HG03103 (cell line): ENCODE measurements at regions not wholly inside any gene's neighbourhood (a gene's known extent, or its start where the extent isn't known, plus 50 kb on each side); places are given as distances from the start of the nearest gene placed in this dataset.
"Not testable (repeated sequence)": the region's sequence is repeated elsewhere in the genome, so short reads cannot be mapped to it uniquely, and the experiment has no call there.

ENCODE experiments used
- ATAC-seq: cut with Tn5 transposase; IDR thresholded peaks from one replicate; pipeline ENCODE4 v1.9.1; 2021; ENCODE audit warnings: low read depth; ENCODE audit not compliant: unreplicated experiment

DNA sequence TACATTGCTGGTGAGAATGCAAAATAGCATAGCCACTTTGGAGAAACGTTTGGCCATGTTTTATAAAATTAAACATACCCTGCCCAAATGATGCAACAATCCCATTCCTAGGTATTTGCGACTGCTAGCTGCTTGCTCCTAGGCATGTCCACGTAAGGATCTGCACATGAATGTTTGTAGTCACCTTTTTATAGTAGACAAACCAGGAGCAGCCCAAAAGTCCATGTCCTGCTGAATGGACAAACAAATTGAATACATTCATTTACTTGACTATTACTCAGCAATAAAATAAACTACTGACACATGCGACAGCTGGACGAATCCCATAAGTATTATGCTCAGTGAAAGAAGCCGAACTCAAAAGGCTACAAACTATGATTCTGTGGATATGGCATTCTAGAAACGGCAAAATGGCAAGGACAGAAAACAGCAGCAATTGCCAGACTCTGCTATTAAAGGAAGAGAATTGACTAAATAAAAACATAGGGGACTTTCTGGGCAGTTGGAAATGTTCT, 161.9 kb upstream of the GALNT2 start:
- no peak for ATAC-seq

DNA sequence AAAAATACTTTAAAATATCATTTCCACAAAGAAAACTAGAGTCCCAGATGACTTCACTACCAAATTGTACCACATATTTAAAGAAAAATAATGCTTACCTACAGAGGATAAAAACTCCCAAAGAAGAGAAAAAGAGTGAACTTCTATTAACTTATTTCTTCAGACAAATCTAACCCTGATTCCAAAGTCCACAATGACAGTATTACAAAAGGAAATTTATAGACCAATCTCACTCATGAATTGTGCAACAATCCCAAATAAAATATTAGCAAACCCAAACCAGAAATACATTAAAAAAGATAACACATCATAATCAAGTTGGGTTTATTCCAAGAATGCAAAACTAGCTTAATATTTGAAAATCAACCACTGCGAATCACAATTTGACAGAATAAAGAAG, 161.4 kb upstream of the GALNT2 start:
- no peak for ATAC-seq

DNA sequence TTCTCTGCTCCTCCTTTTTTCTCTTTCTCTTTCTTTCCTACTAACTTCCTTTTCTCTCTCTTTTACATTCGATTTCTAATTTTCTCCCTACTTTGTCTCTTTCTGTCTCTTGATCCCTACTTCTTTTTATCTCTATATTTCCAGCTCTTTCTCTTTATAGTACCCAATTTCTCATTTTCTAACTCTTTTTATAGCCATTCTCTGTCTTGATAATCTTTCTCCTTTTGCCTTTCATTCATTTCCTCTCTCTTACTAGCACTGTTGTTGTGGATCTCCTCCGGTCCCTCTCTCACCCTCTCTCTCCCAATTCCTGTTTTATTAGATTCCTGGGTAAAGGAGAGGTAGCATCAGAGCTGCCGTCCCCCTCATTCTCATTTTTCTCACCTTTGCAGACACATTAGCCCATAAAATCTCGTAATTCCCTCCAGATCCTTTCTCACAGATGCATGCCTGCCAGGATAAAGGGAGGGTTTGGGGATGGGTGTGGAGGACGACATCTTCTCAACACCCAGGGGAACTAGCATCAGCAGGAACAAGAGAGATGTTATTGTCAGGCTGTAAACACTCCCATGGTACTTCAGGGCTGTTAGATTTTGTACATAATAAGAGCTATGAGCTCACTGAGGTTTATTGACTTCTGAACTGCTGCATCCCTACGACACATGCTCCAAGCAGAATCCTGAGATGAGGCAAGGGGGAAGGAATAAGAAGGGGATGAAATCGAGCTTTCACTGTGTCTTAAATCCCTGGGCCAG, 159.0 kb upstream of the GALNT2 start:
- no peak for ATAC-seq

DNA sequence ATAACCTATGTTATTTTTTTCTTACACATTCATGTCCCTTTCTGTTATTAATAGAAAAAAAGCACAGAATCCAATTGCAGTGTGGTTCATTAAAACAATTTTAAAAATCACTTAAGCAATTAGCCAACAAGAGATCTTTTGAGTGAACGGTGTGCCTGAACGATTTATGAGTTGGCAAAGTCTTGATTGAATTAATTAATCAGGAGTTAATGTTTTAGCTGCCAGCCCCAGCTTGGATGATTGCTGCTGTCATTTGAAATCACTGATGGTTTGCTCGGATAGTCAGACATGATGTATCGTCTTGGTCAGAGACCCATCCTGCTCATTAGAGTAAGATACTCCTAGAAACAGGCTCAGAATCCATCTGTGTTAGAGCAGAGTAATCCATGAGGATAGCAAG, 158.3 kb upstream of the GALNT2 start:
- ATAC-seq: no peak

DNA sequence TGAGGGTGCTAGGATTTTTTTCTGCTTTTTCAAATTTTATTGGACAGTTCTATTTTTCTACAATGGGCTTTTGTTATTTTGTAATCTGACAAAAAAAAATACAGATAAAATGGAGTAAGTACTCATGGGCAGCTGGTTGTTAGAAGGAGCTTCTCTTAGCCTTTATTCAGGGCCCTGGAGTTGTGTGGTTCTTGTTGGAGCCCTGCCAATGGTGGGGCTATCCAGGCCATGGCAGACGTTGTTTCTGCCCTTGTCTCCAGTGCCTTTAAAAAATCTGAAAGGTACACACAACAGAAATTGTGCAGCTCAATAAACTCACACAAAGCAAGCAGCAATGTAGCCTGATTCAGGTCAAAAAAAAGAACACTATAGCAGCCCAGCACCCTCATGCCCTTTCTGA, 153.5 kb upstream of the GALNT2 start:
- ATAC-seq: no peak

DNA sequence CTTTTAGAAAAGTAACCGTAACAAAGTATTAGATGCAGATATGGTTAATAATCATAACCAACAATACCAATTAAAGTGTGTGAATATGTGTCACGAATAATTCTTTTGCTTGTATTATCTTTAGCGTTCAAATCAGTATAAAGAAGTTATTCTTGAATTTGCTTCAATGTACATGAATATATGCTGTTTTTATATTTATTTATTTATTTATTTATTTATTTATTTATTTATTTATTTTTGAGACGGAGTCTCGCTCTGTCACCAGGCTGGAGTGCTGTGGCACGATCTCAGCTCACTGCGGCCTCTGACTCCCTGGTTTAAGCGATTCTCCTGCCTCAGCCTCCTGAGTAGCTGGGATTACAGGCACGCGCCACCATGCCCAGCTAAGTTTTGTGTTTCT, 147.6 kb upstream of the GALNT2 start:
- ATAC-seq: not testable (repeated sequence)

DNA sequence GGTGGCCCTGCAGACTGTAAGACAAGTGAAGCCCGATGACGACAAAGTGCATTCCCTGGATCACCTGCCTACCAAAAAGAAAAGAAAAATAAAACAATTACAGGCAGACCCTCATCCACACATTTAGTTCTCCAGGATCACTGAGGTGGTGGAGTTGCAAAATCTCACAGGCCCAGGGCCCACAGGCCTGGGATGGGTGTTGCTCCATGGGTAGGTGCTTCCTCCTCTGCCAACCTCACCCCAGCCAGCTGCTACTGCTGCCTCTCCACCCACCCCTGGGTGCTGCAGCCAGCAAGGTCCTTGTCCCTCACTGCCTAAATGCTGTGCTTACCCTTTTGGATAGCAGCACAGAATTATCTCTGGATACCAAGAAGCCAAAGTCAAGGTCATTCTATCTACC, 146.4 kb upstream of the GALNT2 start:
- ATAC-seq: no peak

DNA sequence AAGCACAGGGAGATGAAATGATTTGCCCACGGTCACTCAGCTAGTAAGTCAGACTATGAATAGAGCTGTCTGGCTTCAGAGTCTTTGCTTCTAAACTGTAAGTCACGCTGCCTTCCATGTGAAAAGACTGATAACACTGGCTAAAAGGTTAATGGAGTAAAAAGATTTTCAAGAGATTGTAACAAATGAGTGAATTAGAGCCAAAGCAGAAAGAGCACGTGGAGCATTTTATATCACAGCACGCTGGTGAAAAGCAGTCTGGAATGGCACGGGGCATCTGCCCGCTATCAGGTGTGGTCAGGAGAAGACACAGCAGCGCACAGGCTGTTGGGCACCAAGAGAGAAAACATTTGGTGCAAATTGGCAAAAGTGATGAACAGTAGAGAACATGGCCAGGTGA, 144.8 kb upstream of the GALNT2 start:
- no peak for ATAC-seq

DNA sequence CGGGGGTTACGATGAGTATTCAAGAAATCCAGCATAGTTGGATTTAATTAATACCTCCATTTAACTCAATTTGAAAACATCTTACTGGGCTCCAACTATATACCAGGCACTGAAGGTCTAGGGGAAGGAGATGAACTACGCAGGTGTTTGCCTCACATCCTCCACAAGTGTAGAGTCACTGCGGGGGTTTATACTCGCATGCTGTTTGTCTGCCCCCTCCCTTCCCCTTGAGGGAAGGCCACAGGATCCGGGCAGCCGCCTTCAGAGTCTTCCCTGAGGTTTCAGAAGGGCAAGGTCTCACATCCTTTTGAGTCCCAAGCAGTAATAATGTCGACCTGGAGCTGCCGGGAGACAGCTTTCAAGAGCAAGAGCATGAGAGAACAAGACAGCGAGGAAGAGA, 142.4 kb upstream of the GALNT2 start:
- ATAC-seq: no peak

DNA sequence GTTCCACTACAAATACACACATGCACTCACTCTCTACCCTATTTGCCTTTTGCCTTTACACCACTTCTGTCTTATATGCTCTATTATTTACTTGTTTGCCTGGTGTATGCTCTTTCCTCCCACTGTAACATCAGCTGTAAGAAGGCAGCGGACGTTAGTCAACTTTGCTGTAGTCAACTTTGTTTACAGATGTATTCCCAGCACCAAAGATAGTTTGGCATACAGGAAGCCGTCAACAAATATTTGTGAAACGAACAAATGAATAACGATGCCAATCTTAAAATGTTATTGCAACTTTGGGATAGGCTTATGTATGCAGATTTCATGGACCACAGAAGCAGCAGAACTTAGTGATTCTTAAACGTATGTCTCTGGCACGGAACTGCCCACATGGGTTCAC, 138.3 kb upstream of the GALNT2 start:
- ATAC-seq: no peak

DNA sequence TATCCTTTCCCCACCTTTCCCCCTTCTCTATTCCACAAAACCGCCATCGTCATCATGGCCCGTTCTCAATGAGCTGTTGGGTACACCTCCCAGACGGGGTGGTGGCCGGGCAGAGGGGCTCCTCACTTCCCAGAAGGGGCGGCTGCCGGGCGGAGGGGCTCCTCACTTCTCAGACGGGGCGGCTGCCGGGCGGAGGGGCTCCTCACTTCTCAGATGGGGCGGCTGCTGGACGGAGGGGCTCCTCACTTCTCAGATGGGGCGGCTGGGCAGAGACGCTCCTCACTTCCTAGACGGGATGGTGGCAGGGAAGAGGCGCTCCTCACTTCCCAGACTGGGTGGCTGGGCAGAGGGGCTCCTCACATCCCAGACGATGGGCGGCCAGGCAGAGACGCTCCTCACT, 135.3 kb upstream of the GALNT2 start:
- ATAC-seq: not testable (repeated sequence)

DNA sequence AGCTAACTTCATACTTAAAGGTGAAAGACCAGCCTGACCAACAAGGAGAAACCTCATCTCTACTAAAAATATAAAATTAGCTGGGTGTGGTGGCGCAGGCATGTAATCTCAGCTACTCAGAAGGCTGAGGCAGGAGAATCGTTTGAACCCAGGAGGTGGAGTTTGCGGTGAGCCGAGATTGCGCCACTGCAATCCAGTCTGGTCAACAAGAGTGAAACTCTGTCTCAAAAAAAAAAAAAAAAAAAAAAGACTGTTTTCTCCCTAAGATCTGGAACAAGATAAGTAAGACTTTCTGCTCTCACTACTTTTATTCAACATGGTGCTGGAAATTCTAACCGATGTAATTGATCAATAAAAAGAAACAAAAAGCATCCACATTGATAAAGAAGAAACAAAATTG, 131.9 kb upstream of the GALNT2 start:
- not testable (repeated sequence) for ATAC-seq

DNA sequence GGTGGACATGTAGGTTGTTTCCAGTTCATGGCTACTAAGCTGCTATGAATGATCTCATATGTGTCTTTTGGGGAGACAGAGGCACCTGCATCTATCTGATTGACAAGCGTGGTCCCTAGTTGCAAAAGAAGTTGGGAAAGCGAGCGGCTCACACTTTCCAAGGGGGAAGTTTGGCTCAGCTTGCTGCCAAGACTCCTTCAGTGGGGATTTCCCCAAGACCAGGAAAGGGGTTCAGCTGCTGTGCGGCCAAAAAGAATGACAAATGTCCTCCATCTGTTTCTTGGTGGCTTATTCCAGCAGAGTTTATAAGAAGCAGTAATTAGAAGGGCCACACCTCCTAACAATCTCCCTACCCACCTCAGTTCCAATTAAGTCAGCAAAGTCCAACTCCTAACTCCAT, 128.5 kb upstream of the GALNT2 start:
- ATAC-seq: no peak

DNA sequence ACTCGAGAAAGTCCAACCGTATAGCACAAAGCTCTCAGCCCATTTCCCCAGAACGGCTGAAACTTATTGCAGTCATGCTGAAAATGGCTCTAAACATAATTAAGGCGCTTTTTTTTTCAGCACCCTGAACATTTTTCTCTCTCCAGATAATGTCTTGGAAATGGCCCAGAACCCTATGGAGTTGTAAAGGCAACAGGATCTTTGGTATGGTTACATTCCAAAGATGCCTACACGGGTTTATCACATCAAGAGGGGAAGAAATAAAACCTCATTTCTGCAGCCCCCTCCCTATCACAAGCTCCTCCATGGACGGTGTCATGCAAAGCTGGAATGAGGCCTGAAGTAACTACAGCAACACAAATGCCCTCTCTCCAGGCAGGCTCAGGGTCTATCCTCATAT, 126.4 kb upstream of the GALNT2 start:
- ATAC-seq: no peak

DNA sequence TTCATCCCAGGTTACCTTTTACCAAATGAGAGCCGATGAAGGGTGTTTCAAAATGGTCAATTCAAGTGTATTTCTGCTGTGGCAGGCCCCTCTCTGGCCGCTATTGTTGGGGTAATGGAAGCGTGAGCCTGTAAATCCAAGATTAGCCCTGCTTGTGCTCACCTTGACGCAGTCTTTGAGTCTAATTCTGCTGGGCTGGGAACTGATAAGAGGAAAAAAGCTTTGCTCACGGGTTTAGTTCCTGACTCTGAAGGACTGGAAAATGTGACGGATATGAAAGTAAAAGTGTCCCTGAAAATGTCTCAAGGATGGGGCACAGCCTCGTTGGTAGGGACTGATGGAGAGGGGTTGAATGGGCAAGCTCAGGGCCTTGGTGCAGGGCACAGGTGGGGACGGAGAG, 125.9 kb upstream of the GALNT2 start:
- ATAC-seq: no peak

DNA sequence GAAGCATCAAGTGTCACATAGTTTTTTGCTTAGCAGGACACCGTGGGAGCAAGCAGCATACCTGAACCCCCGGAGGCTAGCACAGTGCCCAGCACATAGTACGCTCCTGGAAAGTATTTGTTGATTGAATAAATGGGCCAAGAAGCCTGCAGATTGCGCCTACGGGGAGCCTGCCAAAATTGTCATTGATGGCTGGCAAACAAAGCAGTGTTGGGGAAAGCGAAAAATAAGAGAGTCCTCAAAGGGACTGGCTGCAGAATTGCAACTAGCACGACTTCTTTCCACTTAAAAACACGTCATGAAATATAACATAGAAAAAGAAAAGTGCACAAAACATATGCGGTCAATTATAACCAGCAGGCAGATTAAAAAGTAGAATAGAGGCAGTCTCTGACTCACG, 125.2 kb upstream of the GALNT2 start:
- no peak for ATAC-seq

DNA sequence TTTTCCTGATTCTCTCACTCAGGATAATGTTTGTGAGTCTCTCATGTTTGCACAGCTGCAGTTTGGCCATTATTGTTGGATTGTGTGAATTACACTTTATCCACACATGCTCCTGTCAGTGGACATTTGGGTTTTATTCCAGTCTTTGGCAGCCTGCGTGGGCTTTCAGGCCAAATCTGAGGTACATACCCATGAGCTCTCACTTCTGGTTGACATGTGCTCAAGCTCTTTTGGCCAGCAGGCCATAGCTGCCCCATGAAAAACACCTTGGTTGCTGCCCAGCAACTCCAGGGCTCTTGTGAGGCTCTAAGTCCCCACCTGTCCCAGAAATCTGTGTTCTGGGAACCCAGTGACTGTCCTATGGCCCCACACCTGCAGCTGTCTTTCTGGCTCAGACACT, 124.5 kb upstream of the GALNT2 start:
- ATAC-seq: no peak

DNA sequence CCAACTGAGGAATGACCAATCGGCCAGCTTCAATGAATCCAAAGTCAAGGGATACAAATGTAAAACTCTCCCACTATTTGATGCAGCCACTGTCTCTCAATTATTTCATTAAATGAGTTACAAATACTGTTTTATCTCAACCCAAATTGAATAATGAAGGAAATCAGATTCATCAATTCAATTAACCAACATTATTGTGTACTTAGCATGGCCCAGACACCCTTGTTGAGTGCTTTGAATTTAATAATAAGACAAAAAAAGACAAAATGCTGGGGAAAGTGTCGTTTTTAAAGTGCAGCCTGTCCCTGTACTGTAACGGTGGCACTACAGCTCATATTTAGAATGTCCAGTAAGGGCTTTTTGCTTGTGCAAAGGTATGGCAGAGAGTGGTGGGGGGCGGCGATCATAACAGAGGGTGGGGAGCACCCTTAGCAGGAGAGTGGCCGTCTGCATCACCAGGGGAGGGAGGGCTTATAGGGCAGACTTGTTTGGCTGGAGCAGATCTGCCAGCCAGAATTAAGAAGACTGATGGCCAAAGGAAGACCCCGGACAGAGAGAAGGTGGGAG, 123.8 kb upstream of the GALNT2 start:
- no peak for ATAC-seq

DNA sequence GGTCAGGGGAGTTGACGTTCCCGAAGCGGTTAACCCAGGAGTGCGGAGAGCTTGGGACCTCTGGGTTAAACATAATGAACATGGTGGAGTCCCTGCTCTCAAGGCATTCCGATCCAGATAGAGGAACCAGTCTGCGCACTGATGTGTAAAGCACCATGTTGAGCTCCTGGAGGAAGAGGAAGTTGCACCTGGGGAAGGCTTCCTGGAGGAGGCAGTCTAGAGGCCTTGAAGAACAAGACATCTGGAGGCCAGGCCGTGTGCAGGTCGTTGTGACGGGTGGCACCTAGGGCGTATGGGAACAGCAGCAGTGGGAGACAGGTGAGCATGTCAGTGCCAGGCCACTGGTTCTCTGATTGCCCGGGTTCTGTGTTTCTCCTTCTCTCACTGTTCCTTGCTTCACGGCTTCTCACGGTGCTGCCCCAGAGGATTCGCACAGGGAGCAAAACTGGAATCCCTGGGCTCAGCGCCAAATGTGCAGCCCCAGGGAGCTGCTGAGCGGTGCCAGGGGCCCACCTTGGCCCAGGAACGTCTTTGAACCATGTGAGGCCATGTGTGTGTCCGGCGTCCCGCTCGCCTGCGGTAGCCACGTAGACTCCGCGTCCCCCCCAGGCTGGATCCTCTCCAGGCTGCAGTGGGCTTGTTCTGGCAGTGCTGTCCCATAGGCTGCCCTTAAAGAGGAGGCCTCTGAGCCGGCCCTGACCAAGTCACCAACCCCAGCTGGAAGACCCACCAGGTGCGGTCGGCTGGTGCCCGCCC, 122.9 kb upstream of the GALNT2 start:
- ATAC-seq: no peak

DNA sequence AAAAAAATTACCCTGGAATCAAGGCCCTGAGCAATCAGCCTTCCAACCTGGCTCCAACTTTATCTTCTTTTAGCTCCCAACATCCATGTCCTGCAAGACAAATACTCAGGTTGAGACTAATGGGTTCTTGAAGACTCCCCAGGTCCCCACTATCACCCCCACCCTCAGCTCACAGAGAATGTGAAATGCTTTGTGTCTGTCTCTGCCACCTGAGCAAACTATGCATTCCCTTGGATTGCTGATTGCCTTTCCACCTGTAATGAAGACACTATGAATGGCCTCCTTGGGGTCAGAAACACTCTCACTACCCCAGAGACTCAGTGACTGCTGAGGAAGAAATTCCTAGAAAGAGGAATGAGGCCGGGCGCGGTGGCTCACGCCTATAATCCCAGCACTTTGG, 121.2 kb upstream of the GALNT2 start:
- no peak for ATAC-seq

DNA sequence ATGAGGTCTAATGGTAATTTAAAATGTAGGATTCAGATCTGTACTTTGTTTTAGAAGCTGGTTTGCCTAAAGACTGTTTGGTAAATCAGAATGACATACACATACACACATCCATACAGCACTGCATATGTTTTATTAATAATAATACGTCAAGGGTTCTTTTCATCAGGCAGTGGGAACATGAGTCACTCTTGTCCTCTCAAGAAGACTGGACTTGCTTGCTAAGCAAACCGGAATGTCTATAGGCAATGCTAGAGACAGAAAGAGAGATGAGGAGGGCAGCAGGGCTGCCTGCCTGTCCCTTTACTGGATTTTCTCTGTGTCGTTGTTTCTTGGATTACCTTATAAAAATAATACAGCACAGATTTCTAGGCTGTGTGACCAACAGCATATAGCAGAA, 119.1 kb upstream of the GALNT2 start:
- no peak for ATAC-seq

DNA sequence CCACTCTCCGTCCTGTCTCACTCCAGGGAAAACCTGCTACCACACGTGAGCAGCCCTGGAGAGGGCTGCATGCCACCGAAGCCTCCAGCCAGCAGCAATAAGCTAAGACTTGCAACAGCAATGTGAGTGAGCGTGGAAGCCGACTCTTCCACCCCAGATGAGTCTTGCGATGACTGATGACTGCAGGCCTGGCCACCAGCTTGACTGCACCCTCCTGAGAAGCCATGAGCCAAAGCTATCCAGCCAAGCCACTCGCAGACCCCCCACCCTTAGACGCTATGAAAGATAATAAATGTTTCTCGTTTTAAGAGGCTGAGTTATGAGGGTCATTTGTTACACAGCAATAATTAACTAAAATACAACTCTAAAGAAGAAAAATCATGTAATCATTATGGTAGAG, 118.6 kb upstream of the GALNT2 start:
- ATAC-seq: no peak
